ENCODE measurements at regions not wholly inside any gene's neighbourhood (a gene's known extent, or its start where the extent isn't known, plus 50 kb on each side); places are given as distances from the start of the nearest gene placed in this dataset.

DNA sequence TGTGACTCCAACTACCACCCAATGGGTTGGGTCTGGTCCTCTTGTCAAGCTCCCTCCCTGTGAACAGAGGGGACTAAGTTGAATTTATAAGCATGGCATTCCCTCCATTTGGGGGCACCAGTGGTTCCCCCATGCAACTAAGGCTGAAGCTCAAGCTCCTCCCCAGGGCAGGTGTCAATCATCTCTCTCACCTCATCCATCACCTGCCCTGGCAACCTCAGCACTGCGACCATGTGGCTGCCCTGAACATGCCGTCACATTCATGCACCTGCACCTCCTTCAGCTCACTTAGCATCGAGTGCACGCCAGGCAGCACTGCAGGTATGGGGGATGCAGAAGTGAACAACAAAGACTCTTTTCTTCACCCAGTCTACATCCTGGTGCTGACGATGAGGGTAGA is 799.3 kb downstream of the TBC1D22A start:
- TF ChIP-seq, protein P1, sequence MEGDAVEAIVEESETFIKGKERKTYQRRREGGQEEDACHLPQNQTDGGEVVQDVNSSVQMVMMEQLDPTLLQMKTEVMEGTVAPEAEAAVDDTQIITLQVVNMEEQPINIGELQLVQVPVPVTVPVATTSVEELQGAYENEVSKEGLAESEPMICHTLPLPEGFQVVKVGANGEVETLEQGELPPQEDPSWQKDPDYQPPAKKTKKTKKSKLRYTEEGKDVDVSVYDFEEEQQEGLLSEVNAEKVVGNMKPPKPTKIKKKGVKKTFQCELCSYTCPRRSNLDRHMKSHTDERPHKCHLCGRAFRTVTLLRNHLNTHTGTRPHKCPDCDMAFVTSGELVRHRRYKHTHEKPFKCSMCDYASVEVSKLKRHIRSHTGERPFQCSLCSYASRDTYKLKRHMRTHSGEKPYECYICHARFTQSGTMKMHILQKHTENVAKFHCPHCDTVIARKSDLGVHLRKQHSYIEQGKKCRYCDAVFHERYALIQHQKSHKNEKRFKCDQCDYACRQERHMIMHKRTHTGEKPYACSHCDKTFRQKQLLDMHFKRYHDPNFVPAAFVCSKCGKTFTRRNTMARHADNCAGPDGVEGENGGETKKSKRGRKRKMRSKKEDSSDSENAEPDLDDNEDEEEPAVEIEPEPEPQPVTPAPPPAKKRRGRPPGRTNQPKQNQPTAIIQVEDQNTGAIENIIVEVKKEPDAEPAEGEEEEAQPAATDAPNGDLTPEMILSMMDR (conservative IDR thresholded peaks at IDR 0.05; ENCODE audit: low read depth, low read length), result no peak
- no peak for TF ChIP-seq POLR2A (IDR thresholded peaks at IDR 0.05; ENCODE audit: low read depth, low read length)
- no peak for TF ChIP-seq RFX5 (IDR thresholded peaks at IDR 0.05; ENCODE audit: low read depth, low read length)
- TF ChIP-seq MXI1 (IDR thresholded peaks at IDR 0.05; ENCODE audit: borderline replicate concordance, low read depth, low read length), result no peak
- TF ChIP-seq RAD21 (IDR thresholded peaks at IDR 0.05; ENCODE audit: low read length), result no peak
- TF ChIP-seq NFE2L2 (IDR thresholded peaks at IDR 0.05; ENCODE audit: low read depth, low read length), result no peak
- TF ChIP-seq CEBPB (IDR thresholded peaks at IDR 0.05; ENCODE audit: low read depth, low read length), result no peak
- no peak for TF ChIP-seq FOS (IDR thresholded peaks at IDR 0.05; ENCODE audit: low read depth, low read length)

Measured in IMR-90 (cell line).